ENCODE measurements at regions not wholly inside any gene's neighbourhood (a gene's known extent, or its start where the extent isn't known, plus 50 kb on each side); places are given as distances from the start of the nearest gene placed in this dataset.

- FAIRE-seq (no peak), DNase-seq (ENCODE audit: low read depth in 1 of 2, low spot score in 2 of 2) (no peak)
- H3K23me2 ChIP-seq (ENCODE audit: low read depth, low read length) = no peaks in the 10 kb centered on the region
- H3K4me1 ChIP-seq (replicated peaks in 1 of 4; ENCODE audit: control insufficient read depth in 3 of 4, insufficient read depth in 4 of 4, low read length in 3 of 4) = peaks cover 0 to 2% (median 0%) of the 10 kb centered on the region in 4 experiments; a peak in 3 of 7 replicates
- H3K27me3 ChIP-seq (replicated peaks in 1 of 4; ENCODE audit: control insufficient read depth in 3 of 4, extremely low read depth in 1 of 4, insufficient read depth in 3 of 4, low read length in 3 of 4) = no peaks in the 10 kb centered on the region
- no peak overlapping the region for H2AFZ ChIP-seq (ENCODE audit: low read length)
- no peak overlapping the region for H2BK12ac ChIP-seq (ENCODE audit: low read depth, low read length)
- no peak overlapping the region for H3K14ac ChIP-seq (ENCODE audit: insufficient read length)
- no peak overlapping the region for H4K8ac ChIP-seq (ENCODE audit: extremely low read depth, insufficient read depth, low read length)
- 41% methylated on average over 4 of the region's 4 CpGs; no CpG with 5 or more reads in 1 of the 2 experiments for WGBS, 2 experiments (ENCODE audit: extremely low coverage in 1 of 2, insufficient coverage in 1 of 2, insufficient read length in 1 of 2, insufficient replicate concordance in 2 of 2, low coverage in 1 of 2, low lambda C conversion rate in 2 of 2, missing lambda C conversion rate in 1 of 2)
- H3K79me1 ChIP-seq (ENCODE audit: low read depth, low read length) = no peaks in the 10 kb centered on the region
- ChIA-PET CTCF (ENCODE audit: partially characterized antibody) (interaction anchor here (0.7 kb wide), 2 partner anchors 22 to 1209 kb away, joined by 3 to 4 read pairs; no protein-coding TSS in a partner anchor), POLR2A (ENCODE audit: partially characterized antibody) (interaction anchor here (1.0 kb wide), 1 partner anchor 28 kb away, joined by 3 read pairs; no protein-coding TSS in a partner anchor)
- no peak overlapping the region for H3K18ac ChIP-seq (ENCODE audit: extremely low read depth, low read length)
- H2BK20ac ChIP-seq (ENCODE audit: low read length) = no peak overlapping the region
- H3K4ac ChIP-seq (replicated peaks; ENCODE audit: insufficient read length, low read depth, low read length) = no peak overlapping the region
- H4K20me1 ChIP-seq (replicated peaks in 1 of 2; ENCODE audit: control insufficient read depth in 1 of 2, insufficient read depth in 2 of 2, low read length in 2 of 2) = no peaks in the 10 kb centered on the region
- H3K36me3 ChIP-seq (ENCODE audit: control insufficient read depth in 2 of 4, insufficient read depth in 4 of 4, low read length in 3 of 4) = no peaks in the 10 kb centered on the region
- H2BK5ac ChIP-seq (ENCODE audit: low read depth, low read length) = no peak overlapping the region
- no peak overlapping the region for H3K56ac ChIP-seq (replicated peaks; ENCODE audit: insufficient read length, low read depth, low read length)
- no peak overlapping the region for H4K5ac ChIP-seq (ENCODE audit: insufficient read length, low read depth, low read length)
- 0 out of 4 replicates have a peak overlapping the region, but pooled peaks of 1 of the 2 experiments have one; percentile 23 for H3K4me2 ChIP-seq (ENCODE audit: insufficient read depth in 1 of 2, low read depth in 2 of 2, low read length in 2 of 2)
- TF ChIP-seq EZH2 (IDR thresholded peaks at IDR 0.05; ENCODE audit: low read depth, low read length, severe bottlenecking) (no peak), TAF1 (IDR thresholded peaks at IDR 0.05; ENCODE audit: low read depth, low read length) (no peak), CTCF (IDR thresholded peaks at IDR 0.05; ENCODE audit: control extremely low read depth in 1 of 3, insufficient read depth in 1 of 3, low read depth in 1 of 3, low read length in 3 of 3) (no peak), CTBP2 (IDR thresholded peaks at IDR 0.05; ENCODE audit: borderline replicate concordance, insufficient read depth, insufficient read length, low read length) (no peak)
- H2BK120ac ChIP-seq (replicated peaks; ENCODE audit: low read depth, low read length) = no peak overlapping the region
- no peak overlapping the region for H3K23ac ChIP-seq (ENCODE audit: insufficient read length)
- H4K91ac ChIP-seq (replicated peaks; ENCODE audit: insufficient read length, low read length) = no peak overlapping the region
- no peak overlapping the region for H3K9ac ChIP-seq (replicated peaks in 1 of 4; ENCODE audit: extremely low read depth in 1 of 4, low read depth in 3 of 4, low read length in 3 of 4)
- no peaks in the 10 kb centered on the region for H3K79me2 ChIP-seq (ENCODE audit: control insufficient read depth in 1 of 2, insufficient read depth in 2 of 2, low read length in 2 of 2)
- H3K4me3 ChIP-seq (ENCODE audit: extremely low read depth in 1 of 4, insufficient read depth in 2 of 4, low read depth in 3 of 4, low read length in 4 of 4) = 0 out of 8 replicates have a peak overlapping the region, but pooled peaks of 1 of the 4 experiments have one; percentile 15
- no peaks in the 10 kb centered on the region for H3K9me3 ChIP-seq (ENCODE audit: insufficient read depth in 2 of 2, low read depth in 1 of 2, low read length in 1 of 2)
- H2AK5ac ChIP-seq (ENCODE audit: low read depth, low read length) = no peak overlapping the region
- H3K27ac ChIP-seq (ENCODE audit: low read depth, low read length) = no peak overlapping the region
- no peak overlapping the region for H2BK15ac ChIP-seq (ENCODE audit: low read length)
These were observed 508.7 kb upstream of the HTR2C start for GRCh38 chrX:114075073-114075673.
